ENCODE measurements at regions not wholly inside any gene's neighbourhood (a gene's known extent, or its start where the extent isn't known, plus 50 kb on each side); places are given as distances from the start of the nearest gene placed in this dataset.

- TF ChIP-seq, protein P1, sequence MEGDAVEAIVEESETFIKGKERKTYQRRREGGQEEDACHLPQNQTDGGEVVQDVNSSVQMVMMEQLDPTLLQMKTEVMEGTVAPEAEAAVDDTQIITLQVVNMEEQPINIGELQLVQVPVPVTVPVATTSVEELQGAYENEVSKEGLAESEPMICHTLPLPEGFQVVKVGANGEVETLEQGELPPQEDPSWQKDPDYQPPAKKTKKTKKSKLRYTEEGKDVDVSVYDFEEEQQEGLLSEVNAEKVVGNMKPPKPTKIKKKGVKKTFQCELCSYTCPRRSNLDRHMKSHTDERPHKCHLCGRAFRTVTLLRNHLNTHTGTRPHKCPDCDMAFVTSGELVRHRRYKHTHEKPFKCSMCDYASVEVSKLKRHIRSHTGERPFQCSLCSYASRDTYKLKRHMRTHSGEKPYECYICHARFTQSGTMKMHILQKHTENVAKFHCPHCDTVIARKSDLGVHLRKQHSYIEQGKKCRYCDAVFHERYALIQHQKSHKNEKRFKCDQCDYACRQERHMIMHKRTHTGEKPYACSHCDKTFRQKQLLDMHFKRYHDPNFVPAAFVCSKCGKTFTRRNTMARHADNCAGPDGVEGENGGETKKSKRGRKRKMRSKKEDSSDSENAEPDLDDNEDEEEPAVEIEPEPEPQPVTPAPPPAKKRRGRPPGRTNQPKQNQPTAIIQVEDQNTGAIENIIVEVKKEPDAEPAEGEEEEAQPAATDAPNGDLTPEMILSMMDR (IDR thresholded peaks at IDR 0.05): no peak
- TF ChIP-seq EZH2 (IDR thresholded peaks at IDR 0.05; ENCODE audit: borderline replicate concordance, insufficient read depth, low read depth, low read length, poor library complexity, severe bottlenecking): no peak
Measured at GRCh38 chr1:67634396-67634935, 50.5 kb upstream of the GADD45A start.
